Activated naive CD4-positive, alpha-beta T cell treated with anti-CD3 and anti-CD28 coated beads, Interleukin-2, amount 50 U/mL, for 24 hours (primary cell): ENCODE measurements at regions not wholly inside any gene's neighbourhood (a gene's known extent, or its start where the extent isn't known, plus 50 kb on each side); places are given as distances from the start of the nearest gene placed in this dataset.

Experiments
- H3K27ac Mint-ChIP-seq: one replicate; pipeline ENCODE4 v1.8.0; 2021; ENCODE audit warnings: mild to moderate bottlenecking, mixed read lengths
- H3K27me3 Mint-ChIP-seq: one replicate; pipeline ENCODE4 v1.8.0; 2021; ENCODE audit warnings: mixed read lengths
- H3K36me3 Mint-ChIP-seq: one replicate; pipeline ENCODE4 v1.8.0; 2021; ENCODE audit warnings: mixed read lengths
- H3K4me1 Mint-ChIP-seq: one replicate; pipeline ENCODE4 v1.8.0; 2021; ENCODE audit warnings: mixed read lengths
- H3K4me3 Mint-ChIP-seq: one replicate; pipeline ENCODE4 v1.8.0; 2021; ENCODE audit warnings: mild to moderate bottlenecking, mixed read lengths
- H3K9me3 Mint-ChIP-seq: one replicate; pipeline ENCODE4 v1.8.0; 2021; ENCODE audit warnings: mixed read lengths

GRCh38 chr3:174376346-174376745 is 482.8 kb upstream of the NAALADL2 start:
- no peak overlapping the region for H3K4me3 Mint-ChIP-seq
- H3K9me3 Mint-ChIP-seq = no peaks in the 10 kb centered on the region
- no peaks in the 10 kb centered on the region for H3K27me3 Mint-ChIP-seq
- no peak overlapping the region for H3K27ac Mint-ChIP-seq
- no peaks in the 10 kb centered on the region for H3K36me3 Mint-ChIP-seq
- no peaks in the 10 kb centered on the region for H3K4me1 Mint-ChIP-seq

- Mint-ChIP-seq H3K27ac (no peak overlapping the region), H3K27me3 (no peaks in the 10 kb centered on the region), H3K36me3 (no peaks in the 10 kb centered on the region), H3K4me1 (no peaks in the 10 kb centered on the region), H3K9me3 (no peaks in the 10 kb centered on the region), H3K4me3 (no peak overlapping the region)
Observed at GRCh38 chr3:174377096-174377495, 482.0 kb upstream of the NAALADL2 start.

GRCh38 chr3:174377684-174378083 is 481.4 kb upstream of the NAALADL2 start:
- H3K27ac Mint-ChIP-seq = no peak overlapping the region
- no peaks in the 10 kb centered on the region for H3K9me3 Mint-ChIP-seq
- no peaks in the 10 kb centered on the region for H3K4me1 Mint-ChIP-seq
- H3K4me3 Mint-ChIP-seq = no peak overlapping the region
- no peaks in the 10 kb centered on the region for H3K36me3 Mint-ChIP-seq
- H3K27me3 Mint-ChIP-seq = no peaks in the 10 kb centered on the region

GRCh38 chr3:174382878-174383277 is 476.3 kb upstream of the NAALADL2 start:
- Mint-ChIP-seq H3K27ac (no peak overlapping the region), H3K4me3 (no peak overlapping the region), H3K9me3 (peaks cover 5% of the 10 kb centered on the region), H3K36me3 (no peaks in the 10 kb centered on the region), H3K27me3 (no peaks in the 10 kb centered on the region), H3K4me1 (no peaks in the 10 kb centered on the region)

GRCh38 chr3:174387736-174388135 is 471.4 kb upstream of the NAALADL2 start:
- no peaks in the 10 kb centered on the region for H3K4me1 Mint-ChIP-seq
- H3K4me3 Mint-ChIP-seq = no peak overlapping the region
- H3K36me3 Mint-ChIP-seq = no peaks in the 10 kb centered on the region
- H3K9me3 Mint-ChIP-seq = peaks cover 5% of the 10 kb centered on the region
- H3K27me3 Mint-ChIP-seq = no peaks in the 10 kb centered on the region
- H3K27ac Mint-ChIP-seq = no peak overlapping the region

GRCh38 chr3:174397848-174398247 is 461.3 kb upstream of the NAALADL2 start:
- Mint-ChIP-seq H3K27ac (no peak overlapping the region), H3K27me3 (no peaks in the 10 kb centered on the region), H3K9me3 (no peaks in the 10 kb centered on the region), H3K36me3 (no peaks in the 10 kb centered on the region), H3K4me3 (no peak overlapping the region), H3K4me1 (no peaks in the 10 kb centered on the region)

- no peaks in the 10 kb centered on the region for H3K9me3 Mint-ChIP-seq
Observed at GRCh38 chr3:174398761-174399160, 460.4 kb upstream of the NAALADL2 start.

GRCh38 chr3:174403831-174404230 is 455.3 kb upstream of the NAALADL2 start:
- no peak overlapping the region for H3K4me3 Mint-ChIP-seq
- no peak overlapping the region for H3K27ac Mint-ChIP-seq
- H3K4me1 Mint-ChIP-seq = no peaks in the 10 kb centered on the region
- H3K36me3 Mint-ChIP-seq = no peaks in the 10 kb centered on the region
- H3K27me3 Mint-ChIP-seq = no peaks in the 10 kb centered on the region
- peaks cover 4% of the 10 kb centered on the region for H3K9me3 Mint-ChIP-seq

More at GRCh38 chr3:174398761-174399160, 460.4 kb upstream of the NAALADL2 start:
- Mint-ChIP-seq H3K27ac (no peak overlapping the region), H3K4me3 (no peak overlapping the region), H3K4me1 (no peaks in the 10 kb centered on the region), H3K36me3 (no peaks in the 10 kb centered on the region), H3K27me3 (no peaks in the 10 kb centered on the region)

- no peaks in the 10 kb centered on the region for H3K36me3 Mint-ChIP-seq
- H3K4me1 Mint-ChIP-seq = no peaks in the 10 kb centered on the region
Observed at GRCh38 chr3:174408310-174408709, 450.8 kb upstream of the NAALADL2 start.

GRCh38 chr3:174409086-174409743 is 449.9 kb upstream of the NAALADL2 start:
- H3K9me3 Mint-ChIP-seq = peaks cover 4% of the 10 kb centered on the region
- H3K4me1 Mint-ChIP-seq = no peaks in the 10 kb centered on the region
- H3K4me3 Mint-ChIP-seq = no peak overlapping the region
- H3K36me3 Mint-ChIP-seq = no peaks in the 10 kb centered on the region
- no peaks in the 10 kb centered on the region for H3K27me3 Mint-ChIP-seq
- H3K27ac Mint-ChIP-seq = no peak overlapping the region

More at GRCh38 chr3:174408310-174408709, 450.8 kb upstream of the NAALADL2 start:
- H3K27ac Mint-ChIP-seq = no peak overlapping the region
- peaks cover 4% of the 10 kb centered on the region for H3K9me3 Mint-ChIP-seq
- no peak overlapping the region for H3K4me3 Mint-ChIP-seq
- H3K27me3 Mint-ChIP-seq = no peaks in the 10 kb centered on the region

- no peaks in the 10 kb centered on the region for H3K27me3 Mint-ChIP-seq
- no peak overlapping the region for H3K4me3 Mint-ChIP-seq
- no peaks in the 10 kb centered on the region for H3K9me3 Mint-ChIP-seq
- no peak overlapping the region for H3K27ac Mint-ChIP-seq
- no peaks in the 10 kb centered on the region for H3K36me3 Mint-ChIP-seq
- H3K4me1 Mint-ChIP-seq = no peaks in the 10 kb centered on the region
Observed at GRCh38 chr3:174413062-174413912, 445.8 kb upstream of the NAALADL2 start.

GRCh38 chr3:174414902-174415301 is 444.2 kb upstream of the NAALADL2 start:
- Mint-ChIP-seq H3K27me3 (no peaks in the 10 kb centered on the region), H3K9me3 (no peaks in the 10 kb centered on the region), H3K4me3 (no peak overlapping the region), H3K4me1 (no peaks in the 10 kb centered on the region), H3K36me3 (no peaks in the 10 kb centered on the region), H3K27ac (no peak overlapping the region)

- H3K36me3 Mint-ChIP-seq = no peaks in the 10 kb centered on the region
- no peak overlapping the region for H3K4me3 Mint-ChIP-seq
- H3K27me3 Mint-ChIP-seq = no peaks in the 10 kb centered on the region
- no peaks in the 10 kb centered on the region for H3K4me1 Mint-ChIP-seq
- H3K9me3 Mint-ChIP-seq = no peaks in the 10 kb centered on the region
- no peak overlapping the region for H3K27ac Mint-ChIP-seq
Observed at GRCh38 chr3:174417573-174417972, 441.6 kb upstream of the NAALADL2 start.

GRCh38 chr3:174419216-174419615 is 439.9 kb upstream of the NAALADL2 start:
- Mint-ChIP-seq H3K4me3 (no peak overlapping the region), H3K36me3 (no peaks in the 10 kb centered on the region), H3K4me1 (no peaks in the 10 kb centered on the region), H3K27me3 (no peaks in the 10 kb centered on the region), H3K27ac (no peak overlapping the region), H3K9me3 (no peaks in the 10 kb centered on the region)

GRCh38 chr3:174423936-174424335 is 435.2 kb upstream of the NAALADL2 start:
- Mint-ChIP-seq H3K4me1 (no peaks in the 10 kb centered on the region), H3K4me3 (no peak overlapping the region), H3K27ac (no peak overlapping the region), H3K9me3 (no peaks in the 10 kb centered on the region), H3K27me3 (no peaks in the 10 kb centered on the region), H3K36me3 (no peaks in the 10 kb centered on the region)

GRCh38 chr3:174424656-174425055 is 434.5 kb upstream of the NAALADL2 start:
- no peaks in the 10 kb centered on the region for H3K9me3 Mint-ChIP-seq
- no peak overlapping the region for H3K27ac Mint-ChIP-seq
- no peak overlapping the region for H3K4me3 Mint-ChIP-seq
- H3K36me3 Mint-ChIP-seq = no peaks in the 10 kb centered on the region
- H3K4me1 Mint-ChIP-seq = no peaks in the 10 kb centered on the region
- H3K27me3 Mint-ChIP-seq = no peaks in the 10 kb centered on the region
